Heart right ventricle (tissue), 16 donors: ENCODE measurements at regions not wholly inside any gene's neighbourhood (a gene's known extent, or its start where the extent isn't known, plus 50 kb on each side); places are given as distances from the start of the nearest gene placed in this dataset.

ENCODE experiments used
- ATAC-seq, 8 donors: fragments of 200-7000 bp; cut with Tn5 transposase; one replicate each; pipeline ENCODE4 v1.9.1; 2020; ENCODE audit warnings: mild to moderate bottlenecking in 8 of 8, moderate library complexity in 8 of 8, moderate number of reproducible peaks in 1 of 8
- DNase-seq, 2 donors: peaks; one replicate each; pipeline ENCODE4 v3.0.0-alpha.2; 2020
- H3K27ac ChIP-seq, 10 donors: fragments of 200-600 bp; sonication (generic) in 2 of 10; one replicate each; pipeline versions ENCODE4 v1.5.0 to v1.8.0; 2020 to 2022; ENCODE audit warnings: mild to moderate bottlenecking in 3 of 10
- H3K27me3 ChIP-seq, 7 donors: fragments of 200-600 bp; one replicate each; pipeline ENCODE4 v1.8.0; 2021 to 2022; ENCODE audit warnings: mild to moderate bottlenecking in 2 of 7
- H3K36me3 ChIP-seq, 9 donors: fragments of 200-600 bp; sonication (generic) in 1 of 9; one replicate each; pipeline versions ENCODE4 v1.5.0 to v1.8.0; 2020 to 2022; ENCODE audit warnings: mild to moderate bottlenecking in 2 of 9
- H3K4me1 ChIP-seq, 9 donors: fragments of 200-600 bp; sonication (generic) in 1 of 9; one replicate each; pipeline versions ENCODE4 v1.5.0 to v1.8.0; 2020 to 2022; ENCODE audit warnings: mild to moderate bottlenecking in 4 of 9
- H3K4me3 ChIP-seq, 10 donors: fragments of 200-600 bp; sonication (generic) in 2 of 10; one replicate each; pipeline versions ENCODE4 v1.5.0 to v1.8.0; 2020 to 2022; ENCODE audit warnings: mild to moderate bottlenecking in 7 of 10, moderate library complexity in 2 of 10
- H3K9me3 ChIP-seq, 11 donors: fragments of 200-600 bp in 10 of 11; sonication (generic) in 2 of 11; one replicate each; pipeline versions ENCODE4 v1.5.0 to v1.8.0; 2013 to 2022; ENCODE audit warnings: mild to moderate bottlenecking in 2 of 11, control low read depth in 1 of 11, moderate library complexity in 1 of 11
- CTCF ChIP-seq, 9 donors: fragments of 200-600 bp; sonication (generic) in 2 of 9; IDR thresholded peaks; one replicate each; pipeline versions ENCODE4 v1.5.0 to v1.8.0; 2021 to 2022; ENCODE audit warnings: antibody characterized with exemption in 9 of 9, mild to moderate bottlenecking in 5 of 9, moderate library complexity in 1 of 9
- WGBS, 2 donors: extraction: QIAGEN DNeasy Blood & Tissue Kit; methylation state at CpG; one replicate each; pipeline ENCODE4 v1.1.7; 2013; ENCODE audit warnings: inconsistent platforms in 1 of 2; 5-methylcytosine and 5-hydroxymethylcytosine counted together
- intact Hi-C, 10 donors: fragments of 100-400 bp; cut with DNase I; formaldehyde crosslinking; loops; one replicate each; pipeline versions ENCODE4 v1.11.1 to v1.14.2; 2022
- donor health status: Arrhythmogenic right ventricular cardiomyopathy.
- donor health status: ischemic (EF 13 %, LVEDD 7.1; RV severe dilation, severe dysfunction).
- donor health status: healthy with polysubstance abuse.
- donor health status: DM: no; HTN: yes; CAD: no.
- donor health status: DM: no; HTN: no; CAD: no.
- donor health status: ischemic (EF 25% LVEDD 6.9; RV normal size, moderate dysfunction).
- donor health status: ischemic (EF 25% LVEDD 5.7; RV mildly dilated, moderate dysfunction).
- donor health status: healthy.
- donor health status: DM: yes; HTN: yes; CAD: no.
- donor health status: Ischemic cardiomyopathy.
- donor health status: ischemic (EF 35%, LVEDD 5.7; RV mildly dilated, moderate dysfunction).
- donor health status: nonischemic (EF 11% LVEDD 7.7; RV severe dilation, severe dysfunction).
- donor health status: DM: yes; HTN: yes; CAD: no.
- donor health status: PGD.
- donor health status: ischemic (EF 29% LVEDD 5.4; RV normal size, mild dysfunction).
- donor health status: nonischemic (EF 23%, LVEDD 6.1; RV moderate dilation, normal function).

- peaks cover 0 to 5% (median 0%) of the 10 kb centered on the region in 11 donors for H3K9me3 ChIP-seq
- H3K4me1 ChIP-seq: peaks cover 0 to 4% (median 0%) of the 10 kb centered on the region in 9 donors
- no peak for TF ChIP-seq CTCF (IDR thresholded peaks at IDR 0.05)
- 41 to 81% methylated on average over 1 of the region's 1 CpG for WGBS, 2 donors
- no peak overlapping the region for H3K27ac ChIP-seq
- no peaks in the 10 kb centered on the region for H3K36me3 ChIP-seq
- DNase-seq (no peak), ATAC-seq (no peak)
- intact Hi-C loops: no loop called here
- no peaks in the 10 kb centered on the region for H3K27me3 ChIP-seq
- H3K4me3 ChIP-seq: no peak overlapping the region
These were observed 737.9 kb downstream of the INHBA start for GRCh38 chr7:40965016-40965415.

- H3K36me3 ChIP-seq: no peaks in the 10 kb centered on the region
- no peak overlapping the region for H3K4me3 ChIP-seq
- 86 to 87% methylated on average over 2 of the region's 2 CpGs for WGBS, 2 donors
- peaks cover 0 to 5% (median 0%) of the 10 kb centered on the region in 11 donors for H3K9me3 ChIP-seq
- no peak for TF ChIP-seq CTCF (IDR thresholded peaks at IDR 0.05)
- intact Hi-C loops: no loop called here
- H3K27ac ChIP-seq: no peak overlapping the region
- H3K4me1 ChIP-seq: peaks cover 0 to 2% (median 0%) of the 10 kb centered on the region in 9 donors
- H3K27me3 ChIP-seq: peaks cover 0 to 3% (median 0%) of the 10 kb centered on the region in 7 donors
- DNase-seq (no peak), ATAC-seq (no peak)
These were observed 738.3 kb downstream of the INHBA start for GRCh38 chr7:40964610-40965009.

GRCh38 chr7:40959955-40960354, 742.9 kb downstream of the INHBA start:
- 93 to 100% methylated on average over 1 of the region's 1 CpG for WGBS, 2 donors

GRCh38 chr7:40948239-40948638, 754.7 kb downstream of the INHBA start:
- Histone ChIP-seq H3K36me3 (no peaks in the 10 kb centered on the region), H3K4me1 (no peaks in the 10 kb centered on the region), H3K4me3 (no peak overlapping the region), H3K27ac (no peak overlapping the region), H3K9me3 (peaks cover 0 to 61% (median 16%) of the 10 kb centered on the region in 11 donors), H3K27me3 (no peaks in the 10 kb centered on the region)
- 92 to 94% methylated on average over 5 of the region's 5 CpGs for WGBS, 2 donors
- ATAC-seq: no peak
- DNase-seq: no peak
- TF ChIP-seq CTCF (IDR thresholded peaks at IDR 0.05): no peak
- intact Hi-C loops: no loop called here

More at GRCh38 chr7:40959955-40960354, 742.9 kb downstream of the INHBA start:
- Histone ChIP-seq H3K27me3 (peaks cover 0 to 3% (median 0%) of the 10 kb centered on the region in 7 donors), H3K9me3 (peaks cover 0 to 19% (median 0%) of the 10 kb centered on the region in 11 donors), H3K4me3 (no peak overlapping the region), H3K36me3 (no peaks in the 10 kb centered on the region), H3K27ac (no peak overlapping the region), H3K4me1 (no peaks in the 10 kb centered on the region)
- DNase-seq (no peak), ATAC-seq (no peak)
- TF ChIP-seq CTCF (IDR thresholded peaks at IDR 0.05): no peak
- intact Hi-C loops: no loop called here
